ENCODE measurements at regions not wholly inside any gene's neighbourhood (a gene's known extent, or its start where the extent isn't known, plus 50 kb on each side); places are given as distances from the start of the nearest gene placed in this dataset.

DNA sequence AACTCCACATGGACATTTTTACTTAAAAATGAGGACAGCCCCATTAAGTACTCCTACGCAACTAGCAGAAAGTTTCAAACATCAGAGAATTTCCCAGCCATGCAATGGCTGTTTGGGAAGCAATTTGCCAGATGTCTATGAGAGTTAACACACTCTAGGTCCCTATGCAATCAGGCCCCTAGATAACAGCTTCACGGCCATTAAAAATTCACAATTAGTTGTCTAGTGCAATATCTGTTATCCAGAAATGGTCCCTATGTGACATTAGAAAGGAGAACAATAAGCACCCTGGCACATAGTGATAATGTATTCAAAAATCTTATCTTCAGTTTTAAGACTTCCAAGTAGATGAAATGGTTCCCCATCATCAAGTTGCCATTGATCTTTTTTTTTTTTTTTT, 174.3 kb upstream of the NRSN1 start:
- H3K27me3 Mint-ChIP-seq (ENCODE audit: low read depth): no peaks in the 10 kb centered on the region
- no peak for DNase-seq (ENCODE audit: low read depth, low spot score)
- peaks cover 2% of the 10 kb centered on the region for H3K9me3 Mint-ChIP-seq
- H3K27ac Mint-ChIP-seq (ENCODE audit: unreplicated experiment): no peak overlapping the region
- no peaks in the 10 kb centered on the region for H3K4me1 Mint-ChIP-seq
- no peak overlapping the region for H3K4me3 Mint-ChIP-seq
- TF ChIP-seq, protein P1, sequence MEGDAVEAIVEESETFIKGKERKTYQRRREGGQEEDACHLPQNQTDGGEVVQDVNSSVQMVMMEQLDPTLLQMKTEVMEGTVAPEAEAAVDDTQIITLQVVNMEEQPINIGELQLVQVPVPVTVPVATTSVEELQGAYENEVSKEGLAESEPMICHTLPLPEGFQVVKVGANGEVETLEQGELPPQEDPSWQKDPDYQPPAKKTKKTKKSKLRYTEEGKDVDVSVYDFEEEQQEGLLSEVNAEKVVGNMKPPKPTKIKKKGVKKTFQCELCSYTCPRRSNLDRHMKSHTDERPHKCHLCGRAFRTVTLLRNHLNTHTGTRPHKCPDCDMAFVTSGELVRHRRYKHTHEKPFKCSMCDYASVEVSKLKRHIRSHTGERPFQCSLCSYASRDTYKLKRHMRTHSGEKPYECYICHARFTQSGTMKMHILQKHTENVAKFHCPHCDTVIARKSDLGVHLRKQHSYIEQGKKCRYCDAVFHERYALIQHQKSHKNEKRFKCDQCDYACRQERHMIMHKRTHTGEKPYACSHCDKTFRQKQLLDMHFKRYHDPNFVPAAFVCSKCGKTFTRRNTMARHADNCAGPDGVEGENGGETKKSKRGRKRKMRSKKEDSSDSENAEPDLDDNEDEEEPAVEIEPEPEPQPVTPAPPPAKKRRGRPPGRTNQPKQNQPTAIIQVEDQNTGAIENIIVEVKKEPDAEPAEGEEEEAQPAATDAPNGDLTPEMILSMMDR (conservative IDR thresholded peaks at IDR 0.05): no peak
- no peaks in the 10 kb centered on the region for H3K36me3 Mint-ChIP-seq (ENCODE audit: low read depth)

DNA sequence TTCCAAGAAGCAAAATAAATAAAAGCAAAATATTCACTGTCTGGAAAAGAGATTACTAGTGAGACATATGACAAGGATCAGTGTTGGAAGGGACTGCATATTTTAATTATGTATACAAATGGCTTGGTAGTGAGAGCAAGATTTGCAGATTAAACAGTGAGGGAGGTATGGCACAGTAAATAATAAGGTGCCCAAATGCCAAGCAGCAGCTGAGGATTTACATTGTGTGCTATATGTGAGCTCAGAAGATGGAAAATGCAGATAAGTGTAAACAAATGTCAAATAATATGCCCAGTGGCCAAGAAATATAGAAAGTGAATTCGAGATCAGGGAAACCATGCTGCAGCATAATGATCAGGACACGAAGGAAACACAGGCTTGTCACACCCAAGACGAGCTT, 173.8 kb upstream of the NRSN1 start:
- Mint-ChIP-seq H3K36me3 (ENCODE audit: low read depth) (no peaks in the 10 kb centered on the region), H3K27me3 (ENCODE audit: low read depth) (no peaks in the 10 kb centered on the region), H3K27ac (ENCODE audit: unreplicated experiment) (no peak overlapping the region), H3K4me3 (no peak overlapping the region), H3K9me3 (peaks cover 2% of the 10 kb centered on the region), H3K4me1 (no peaks in the 10 kb centered on the region)
- no peak for DNase-seq (ENCODE audit: low read depth, low spot score)
- TF ChIP-seq, protein P1 (conservative IDR thresholded peaks at IDR 0.05): no peak

DNA sequence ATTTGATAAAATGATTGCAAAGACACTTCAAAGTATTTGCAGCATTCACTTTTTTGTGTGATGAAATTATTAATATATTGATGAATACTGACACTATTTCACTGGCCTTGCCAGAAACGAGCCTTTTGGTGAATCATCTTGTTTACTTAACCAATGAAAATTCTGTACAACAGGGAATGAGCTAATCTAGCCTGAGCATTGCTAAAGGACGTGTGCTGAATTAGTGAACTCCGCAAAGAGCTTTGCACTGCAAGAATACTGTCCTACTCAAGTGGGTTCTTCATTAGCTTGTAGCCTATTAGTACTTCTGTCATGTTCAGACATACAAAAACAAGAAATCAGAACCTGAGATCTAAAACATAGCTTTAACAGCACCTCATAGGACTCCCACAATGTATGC, 172.0 kb upstream of the NRSN1 start:
- Mint-ChIP-seq H3K9me3 (peaks cover 2% of the 10 kb centered on the region), H3K4me3 (no peak overlapping the region), H3K27ac (ENCODE audit: unreplicated experiment) (no peak overlapping the region), H3K27me3 (ENCODE audit: low read depth) (no peaks in the 10 kb centered on the region), H3K36me3 (ENCODE audit: low read depth) (no peaks in the 10 kb centered on the region), H3K4me1 (peaks cover 2% of the 10 kb centered on the region)
- DNase-seq (ENCODE audit: low read depth, low spot score): no peak
- TF ChIP-seq, protein P1 (conservative IDR thresholded peaks at IDR 0.05): no peak

DNA sequence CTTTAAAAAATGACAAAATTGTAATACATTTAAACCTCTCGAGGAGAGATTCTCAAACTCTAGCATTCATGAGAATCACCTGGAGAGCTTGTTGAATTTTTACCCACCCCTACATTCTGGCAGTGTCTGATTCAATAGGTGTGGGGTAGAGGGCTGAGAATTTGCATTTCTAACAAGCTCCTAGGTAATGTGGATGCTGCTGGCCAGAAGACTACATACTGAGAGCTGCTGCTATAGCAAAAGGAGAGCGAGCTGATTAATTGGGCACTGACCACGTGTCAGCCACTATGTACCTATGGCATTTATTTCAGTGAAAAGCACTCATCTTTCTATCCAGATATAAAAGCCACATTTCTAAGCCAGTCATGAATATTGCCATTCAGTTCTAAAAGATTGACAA, 169.0 kb upstream of the NRSN1 start:
- DNase-seq (ENCODE audit: low read depth, low spot score): no peak
- Mint-ChIP-seq H3K4me1 (peaks cover 5% of the 10 kb centered on the region), H3K9me3 (no peaks in the 10 kb centered on the region), H3K27me3 (ENCODE audit: low read depth) (no peaks in the 10 kb centered on the region), H3K36me3 (ENCODE audit: low read depth) (no peaks in the 10 kb centered on the region), H3K4me3 (no peak overlapping the region), H3K27ac (ENCODE audit: unreplicated experiment) (no peak overlapping the region)
- TF ChIP-seq, protein P1 (conservative IDR thresholded peaks at IDR 0.05): no peak

DNA sequence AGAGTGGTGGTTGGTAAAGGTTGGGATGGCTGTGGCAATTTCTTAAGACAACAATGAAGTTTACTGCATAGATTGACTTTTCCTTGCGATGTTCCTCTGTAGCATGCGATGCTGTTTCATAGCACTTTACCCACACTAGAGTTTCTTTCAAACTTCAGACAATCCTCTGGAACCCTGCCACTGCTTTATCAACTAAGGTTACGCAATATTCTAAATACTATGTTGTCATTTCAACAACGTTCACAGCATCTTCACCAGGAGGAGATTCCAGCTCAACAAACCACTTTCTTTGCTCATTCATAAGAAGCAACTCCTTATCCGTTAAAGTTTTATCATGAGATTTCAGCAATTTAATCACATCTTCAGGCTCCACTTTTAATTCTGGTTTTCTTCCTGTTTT, 161.2 kb upstream of the NRSN1 start:
- H3K36me3 Mint-ChIP-seq (ENCODE audit: low read depth): no peaks in the 10 kb centered on the region
- H3K9me3 Mint-ChIP-seq: no peaks in the 10 kb centered on the region
- H3K27me3 Mint-ChIP-seq (ENCODE audit: low read depth): no peaks in the 10 kb centered on the region
- TF ChIP-seq, protein P1 (conservative IDR thresholded peaks at IDR 0.05): no peak
- DNase-seq (ENCODE audit: low read depth, low spot score): no peak
- H3K4me1 Mint-ChIP-seq: no peaks in the 10 kb centered on the region
- no peak overlapping the region for H3K4me3 Mint-ChIP-seq
- no peak overlapping the region for H3K27ac Mint-ChIP-seq (ENCODE audit: unreplicated experiment)

DNA sequence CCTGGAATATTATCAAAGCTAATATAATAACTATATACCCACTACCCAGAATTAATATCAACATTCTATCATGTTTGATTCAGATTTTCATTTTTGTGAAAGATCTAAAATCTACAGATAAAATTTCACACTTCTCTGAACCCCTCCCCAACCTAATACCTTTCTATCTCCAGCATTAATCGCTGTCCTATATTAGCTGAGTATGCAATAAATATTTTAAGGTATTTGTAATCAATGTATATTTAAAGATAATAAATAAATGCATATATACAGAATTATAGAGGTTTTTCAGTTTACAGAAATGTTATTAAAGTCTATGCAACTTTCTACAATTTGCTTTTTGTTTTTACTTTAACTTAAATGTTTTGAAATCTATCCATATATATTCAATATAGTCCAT, 156.7 kb upstream of the NRSN1 start:
- no peak for DNase-seq (ENCODE audit: low read depth, low spot score)
- H3K9me3 Mint-ChIP-seq: no peaks in the 10 kb centered on the region
- TF ChIP-seq, protein P1 (conservative IDR thresholded peaks at IDR 0.05): no peak
- H3K4me1 Mint-ChIP-seq: no peaks in the 10 kb centered on the region
- H3K27ac Mint-ChIP-seq (ENCODE audit: unreplicated experiment): no peak overlapping the region
- no peak overlapping the region for H3K4me3 Mint-ChIP-seq
- no peaks in the 10 kb centered on the region for H3K36me3 Mint-ChIP-seq (ENCODE audit: low read depth)
- no peaks in the 10 kb centered on the region for H3K27me3 Mint-ChIP-seq (ENCODE audit: low read depth)
